ENCODE measurements at regions not wholly inside any gene's neighbourhood (a gene's known extent, or its start where the extent isn't known, plus 50 kb on each side); places are given as distances from the start of the nearest gene placed in this dataset.
A peak's percentile ranks its signal among the peaks of the same experiment; 100 is the strongest.
"Not testable (repeated sequence)": the region's sequence is repeated elsewhere in the genome, so short reads cannot be mapped to it uniquely, and the experiment has no call there.

- DNase-seq (ENCODE audit: low read depth in 2 of 2), result not testable (repeated sequence)
Observed at GRCh38 chr10:80859279-80859678, 321.6 kb downstream of the SH2D4B start.

GRCh38 chr10:80860719-80861118 lies 323.0 kb downstream of the SH2D4B start:
- no peak for DNase-seq (ENCODE audit: low read depth in 2 of 2)

- DNase-seq (ENCODE audit: low read depth in 2 of 2), result no peak
Observed at GRCh38 chr10:80861882-80862281, 324.2 kb downstream of the SH2D4B start.

GRCh38 chr10:80870282-80870681 lies 332.6 kb downstream of the SH2D4B start:
- no peak for DNase-seq (ENCODE audit: low read depth in 2 of 2)

GRCh38 chr10:80871083-80871482 lies 333.4 kb downstream of the SH2D4B start:
- no peak for DNase-seq (ENCODE audit: low read depth in 2 of 2)

- no peak for DNase-seq (ENCODE audit: low read depth in 2 of 2)
Observed at GRCh38 chr10:80878330-80878729, 340.6 kb downstream of the SH2D4B start.

GRCh38 chr10:80890146-80890545 lies 352.4 kb downstream of the SH2D4B start:
- no peak for DNase-seq (ENCODE audit: low read depth in 2 of 2)

GRCh38 chr10:80893256-80893655 lies 355.6 kb downstream of the SH2D4B start:
- no peak for DNase-seq (ENCODE audit: low read depth in 2 of 2)

GRCh38 chr10:80894311-80894791 lies 356.6 kb downstream of the SH2D4B start:
- no peak for DNase-seq (ENCODE audit: low read depth in 2 of 2)

GRCh38 chr10:80894797-80895467 lies 357.2 kb downstream of the SH2D4B start:
- no peak for DNase-seq (ENCODE audit: low read depth in 2 of 2)

- DNase-seq (ENCODE audit: low read depth in 2 of 2), result no peak
Observed at GRCh38 chr10:80896076-80896475, 358.4 kb downstream of the SH2D4B start.

- no peak for DNase-seq (ENCODE audit: low read depth in 2 of 2)
Observed at GRCh38 chr10:80896959-80897358, 359.3 kb downstream of the SH2D4B start.

- no peak for DNase-seq (ENCODE audit: low read depth in 2 of 2)
Observed at GRCh38 chr10:80900661-80901060, 363.0 kb downstream of the SH2D4B start.

- DNase-seq (ENCODE audit: low read depth in 2 of 2), result no peak
Observed at GRCh38 chr10:80908611-80909010, 370.9 kb downstream of the SH2D4B start.

GRCh38 chr10:80909254-80909653 lies 371.6 kb downstream of the SH2D4B start:
- no peak for DNase-seq (ENCODE audit: low read depth in 2 of 2)

- no peak for DNase-seq (ENCODE audit: low read depth in 2 of 2)
Observed at GRCh38 chr10:80917636-80918035, 379.9 kb downstream of the SH2D4B start.

GRCh38 chr10:80921032-80921431 lies 383.3 kb downstream of the SH2D4B start:
- no peak for DNase-seq (ENCODE audit: low read depth in 2 of 2)

GRCh38 chr10:80924063-80924952 lies 386.6 kb downstream of the SH2D4B start:
- peak; percentile 1 to 12 for DNase-seq (ENCODE audit: low read depth in 2 of 2)

- DNase-seq (ENCODE audit: low read depth in 2 of 2), result no peak
Observed at GRCh38 chr10:80927419-80928078, 389.8 kb downstream of the SH2D4B start.

GRCh38 chr10:80938903-80939302 lies 401.2 kb downstream of the SH2D4B start:
- no peak for DNase-seq (ENCODE audit: low read depth in 2 of 2)

- DNase-seq (ENCODE audit: low read depth in 2 of 2), result no peak
Observed at GRCh38 chr10:80945264-80945880, 407.7 kb downstream of the SH2D4B start.

GRCh38 chr10:80946073-80946472 lies 408.4 kb downstream of the SH2D4B start:
- no peak for DNase-seq (ENCODE audit: low read depth in 2 of 2)
